SH-SY5Y (cell line): ENCODE measurements at regions not wholly inside any gene's neighbourhood (a gene's known extent, or its start where the extent isn't known, plus 50 kb on each side); places are given as distances from the start of the nearest gene placed in this dataset.

Experiments
- GATA2 ChIP-seq: IDR thresholded peaks from 2 replicates; pipeline ENCODE4 v1.6.1; 2011; ENCODE audit warnings: mild to moderate bottlenecking, low read depth, low read length
- GATA3 ChIP-seq: IDR thresholded peaks from 2 replicates; pipeline ENCODE4 v1.6.1; 2011; ENCODE audit warnings: low read depth, mild to moderate bottlenecking, low read length, moderate library complexity

- TF ChIP-seq GATA2 (no peak), GATA3 (no peak)
These were observed 777.9 kb downstream of the KCNJ2 start for GRCh38 chr17:70947215-70947614.
